Endothelial cell of umbilical vein (primary cell): ENCODE measurements at regions not wholly inside any gene's neighbourhood (a gene's known extent, or its start where the extent isn't known, plus 50 kb on each side); places are given as distances from the start of the nearest gene placed in this dataset.

Experiments used
- BruUV-seq: library from RNA; stranded (reverse); fragments of 400-500 nt; replicated peaks from 2 replicates; lab custom pipeline; 2021; lab: Mats Ljungman, UMichigan
- CTCF ChIA-PET: fragments of 300-600, 350-600 bp; sonication (Branson Sonifier 250); formaldehyde crosslinking; loops from one replicate; lab custom pipeline; 2021; ENCODE audit warnings: antibody characterized with exemption, inconsistent platforms; lab: Charles Lee
- POLR2A ChIA-PET: fragments of 300-600, 350-600 bp; sonication (Branson Sonifier 250); formaldehyde crosslinking; loops from one replicate; lab custom pipeline; 2021; ENCODE audit warnings: antibody characterized with exemption, inconsistent platforms; lab: Charles Lee
- DNase-seq: peaks from one replicate; pipeline ENCODE4 v3.0.0-alpha.2; 2011; ENCODE audit warnings: low read depth, low spot score
- FAIRE-seq: peaks from 2 replicates; lab custom pipeline; 2011; peaks lifted over from hg19 to GRCh38; lab: Jason Lieb, UNC
- H2AFZ ChIP-seq: 2 replicates; pipeline ENCODE4 v1.6.0; 2012; ENCODE audit warnings: low read depth, low read length, control low read depth, inconsistent platforms
- H3K27ac ChIP-seq: 2 replicates; pipeline ENCODE4 v1.5.1; 2011; ENCODE audit warnings: low read depth, mild to moderate bottlenecking, control low read depth, low read length, moderate library complexity; ENCODE audit not compliant: insufficient read depth
- H3K27me3 ChIP-seq, 2 experiments: 2 replicates each; pipeline versions ENCODE4 v1.6.0 to v1.6.1; 2011; ENCODE audit warnings: low read length in 2 of 2, mixed read lengths in 1 of 2; ENCODE audit not compliant: control insufficient read depth in 2 of 2, insufficient read depth in 2 of 2
- H3K36me3 ChIP-seq, 2 experiments: 2 replicates in 1 of 2; 3 replicates in 1 of 2; pipeline ENCODE4 v1.5.1; 2011; ENCODE audit warnings: low read length in 2 of 2, mild to moderate bottlenecking in 1 of 2, moderate library complexity in 1 of 2; ENCODE audit not compliant: control insufficient read depth in 2 of 2, insufficient read depth in 2 of 2; ENCODE audit errors: extremely low read depth in 1 of 2
- H3K4me1 ChIP-seq: 3 replicates; pipeline ENCODE4 v1.5.1; 2011; ENCODE audit warnings: mild to moderate bottlenecking, low read length; ENCODE audit not compliant: control insufficient read depth, insufficient read depth; ENCODE audit errors: extremely low read depth
- H3K4me2 ChIP-seq: 2 replicates; pipeline ENCODE4 v1.6.1; 2011; ENCODE audit warnings: low read length, control low read depth, mixed read lengths; ENCODE audit not compliant: insufficient read depth
- H3K4me3 ChIP-seq, 3 experiments: fragments of 200-600 bp in 1 of 3; sonication (generic), shearing (Covaris generic) in 1 of 3; replicated peaks in 1 of 3; 2 replicates each; pipeline ENCODE4 v1.5.1; 2011 to 2016; ENCODE audit warnings: control low read depth in 3 of 3, low read length in 3 of 3, mild to moderate bottlenecking in 2 of 3, inconsistent platforms in 1 of 3, low read depth in 1 of 3, moderate library complexity in 1 of 3; ENCODE audit not compliant: insufficient read depth in 1 of 3
- H3K79me2 ChIP-seq: 2 replicates; pipeline ENCODE4 v1.6.0; 2012; ENCODE audit warnings: low read length, inconsistent platforms; ENCODE audit not compliant: control insufficient read depth, insufficient read depth
- H3K9ac ChIP-seq: replicated peaks from 2 replicates; pipeline ENCODE3; 2011; ENCODE audit warnings: low read length, control low read depth; ENCODE audit not compliant: insufficient read depth; ENCODE audit errors: extremely low read depth
- H3K9me1 ChIP-seq: replicated peaks from 3 replicates; pipeline ENCODE4 v1.6.0; 2011; ENCODE audit warnings: mild to moderate bottlenecking, low read length; ENCODE audit not compliant: control insufficient read depth, insufficient read depth; ENCODE audit errors: extremely low read depth
- H3K9me3 ChIP-seq: replicated peaks from 2 replicates; pipeline ENCODE4 v1.5.1; 2012; ENCODE audit warnings: low read length, inconsistent platforms; ENCODE audit not compliant: control insufficient read depth, insufficient read depth
- H4K20me1 ChIP-seq: replicated peaks from 2 replicates; pipeline ENCODE3; 2011; ENCODE audit warnings: mild to moderate bottlenecking, low read length; ENCODE audit not compliant: control insufficient read depth, insufficient read depth; ENCODE audit errors: extremely low read depth
- CTCF ChIP-seq, 2 donors: IDR thresholded peaks; 1 replicate in 1 of 2; 2 replicates in 1 of 2; pipeline ENCODE4 v1.5.1; 2011; ENCODE audit warnings: low read length in 2 of 2, mild to moderate bottlenecking in 2 of 2, moderate library complexity in 2 of 2, control low read depth in 1 of 2, inconsistent platforms in 1 of 2, low read depth in 1 of 2; ENCODE audit not compliant: insufficient read depth in 1 of 2; ENCODE audit errors: extremely low read depth in 1 of 2
- EZH2 ChIP-seq: IDR thresholded peaks from 2 replicates; pipeline ENCODE4 v1.6.1; 2012; ENCODE audit warnings: borderline replicate concordance, low read depth, mild to moderate bottlenecking, moderate library complexity, low read length, inconsistent platforms; ENCODE audit not compliant: severe bottlenecking
- FOS ChIP-seq: IDR thresholded peaks from 2 replicates; pipeline ENCODE4 v1.6.1; 2011; ENCODE audit warnings: mild to moderate bottlenecking, low read length, moderate library complexity, borderline replicate concordance; ENCODE audit not compliant: insufficient read depth
- GATA2 ChIP-seq: IDR thresholded peaks from 2 replicates; pipeline ENCODE4 v1.7.0; 2011; ENCODE audit warnings: low read depth, mild to moderate bottlenecking, moderate library complexity, mixed read lengths, low read length; ENCODE audit not compliant: insufficient read length, insufficient read depth
- JUN ChIP-seq: IDR thresholded peaks from 2 replicates; pipeline ENCODE4 v1.6.1; 2011; ENCODE audit warnings: borderline replicate concordance, low read depth; ENCODE audit not compliant: insufficient read length, insufficient read depth
- MAX ChIP-seq: IDR thresholded peaks from 2 replicates; pipeline ENCODE4 v1.6.1; 2011; ENCODE audit not compliant: insufficient read depth, insufficient read length
- MYC ChIP-seq: IDR thresholded peaks from one replicate; pipeline ENCODE4 v1.6.1; 2011; ENCODE audit warnings: mild to moderate bottlenecking, low read depth, low read length
- POLR2A ChIP-seq: IDR thresholded peaks from 2 replicates; pipeline ENCODE4 v1.6.1; 2012; ENCODE audit warnings: low read depth, mild to moderate bottlenecking, control low read depth, low read length
- POLR2AphosphoS5 ChIP-seq: IDR thresholded peaks from 2 replicates; pipeline ENCODE4 v1.6.1; 2012; ENCODE audit warnings: low read depth, mild to moderate bottlenecking, control low read depth, low read length, moderate library complexity; ENCODE audit not compliant: insufficient read depth
- dilution Hi-C: fragments of 300-500 bp; cut with MboI; formaldehyde crosslinking; loops from one replicate; pipeline ENCODE4 v1.15.0; 2019; ENCODE audit warnings: low sequenced_read_pairs; ENCODE audit not compliant: extremely low pct_ligation_motif_present
- intact Hi-C: fragments of 100-400 bp; cut with micrococcal nuclease; formaldehyde crosslinking; loops from one replicate; pipeline ENCODE4 v1.10.0; 2022

GRCh38 chr7:67553378-67553777 lies 556.7 kb downstream of the TYW1 start:
- Histone ChIP-seq H3K27me3 (no peaks in the 10 kb centered on the region), H3K4me2 (no peak overlapping the region), H3K79me2 (no peaks in the 10 kb centered on the region), H3K9me3 (peaks cover 3% of the 10 kb centered on the region), H3K36me3 (no peaks in the 10 kb centered on the region), H4K20me1 (no peaks in the 10 kb centered on the region), H3K4me1 (no peaks in the 10 kb centered on the region), H3K27ac (no peak overlapping the region), H3K4me3 (no peak overlapping the region), H3K9ac (no peak overlapping the region), H3K9me1 (no peaks in the 10 kb centered on the region), H2AFZ (no peak overlapping the region)
- TF ChIP-seq POLR2A (no peak), EZH2 (no peak), FOS (no peak), GATA2 (no peak), CTCF (IDR thresholded peaks at IDR 0.05; ENCODE audit: extremely low read depth in 1 of 2, insufficient read depth in 1 of 2, low read depth in 1 of 2, low read length in 2 of 2) (no peak), POLR2AphosphoS5 (no peak), MYC (no peak), JUN (no peak), MAX (no peak)
- no TSS peak for BruUV-seq
- ChIA-PET POLR2A (no interaction called here), CTCF (no interaction called here)
- FAIRE-seq (no peak), DNase-seq (no peak)
- intact Hi-C loops, result no loop called here
- dilution Hi-C loops, result no loop called here
